Tibial artery (tissue), 4 donors: ENCODE measurements at regions not wholly inside any gene's neighbourhood (a gene's known extent, or its start where the extent isn't known, plus 50 kb on each side); places are given as distances from the start of the nearest gene placed in this dataset.

ENCODE experiments used
- DNase-seq, 2 donors: peaks; one replicate each; pipeline ENCODE4 v3.0.0-alpha.2; 2019
- H3K27ac ChIP-seq, 2 donors: fragments of 200-600 bp; sonication (generic) in 1 of 2; 1 replicate in 1 of 2; 2 replicates in 1 of 2; pipeline ENCODE4 v1.5.1; 2018 to 2019; ENCODE audit warnings: mild to moderate bottlenecking in 1 of 2
- H3K27me3 ChIP-seq, 2 donors: fragments of 200-600 bp; sonication (generic) in 1 of 2; one replicate each; pipeline versions ENCODE4 v1.5.1 to v1.6.0; 2016 to 2019
- H3K36me3 ChIP-seq, 3 donors: fragments of 200-600 bp; sonication (generic) in 2 of 3; one replicate each; pipeline ENCODE4 v1.5.1; 2016 to 2019; ENCODE audit warnings: mild to moderate bottlenecking in 2 of 3
- H3K4me1 ChIP-seq, 4 donors: fragments of 200-600 bp; sonication (generic) in 2 of 4; 1 replicate in 3 of 4; 2 replicates in 1 of 4; pipeline ENCODE4 v1.5.1; 2016 to 2019
- H3K4me3 ChIP-seq, 2 donors: fragments of 200-600 bp; sonication (generic) in 1 of 2; 1 replicate in 1 of 2; 2 replicates in 1 of 2; pipeline ENCODE4 v1.5.1; 2018 to 2019; ENCODE audit warnings: mild to moderate bottlenecking in 2 of 2
- H3K9me3 ChIP-seq, 3 donors: fragments of 200-600 bp; sonication (generic) in 1 of 3; one replicate each; pipeline ENCODE4 v1.5.1; 2016 to 2019
- intact Hi-C: fragments of 100-400 bp; cut with DNase I; formaldehyde crosslinking; loops from one replicate; pipeline ENCODE4 v1.15.0; 2023; ENCODE audit warnings: low total_unique reads
- TF ChIP-seq, protein P1 (sequence below), 2 experiments: fragments of 200-600 bp in 1 of 2; fragments of 450-650 bp in 1 of 2; IDR thresholded peaks; one replicate each; pipeline ENCODE4 v1.5.1; 2017 to 2019; ENCODE audit warnings: antibody characterized with exemption in 2 of 2, mild to moderate bottlenecking in 1 of 2, moderate library complexity in 1 of 2

DNA sequence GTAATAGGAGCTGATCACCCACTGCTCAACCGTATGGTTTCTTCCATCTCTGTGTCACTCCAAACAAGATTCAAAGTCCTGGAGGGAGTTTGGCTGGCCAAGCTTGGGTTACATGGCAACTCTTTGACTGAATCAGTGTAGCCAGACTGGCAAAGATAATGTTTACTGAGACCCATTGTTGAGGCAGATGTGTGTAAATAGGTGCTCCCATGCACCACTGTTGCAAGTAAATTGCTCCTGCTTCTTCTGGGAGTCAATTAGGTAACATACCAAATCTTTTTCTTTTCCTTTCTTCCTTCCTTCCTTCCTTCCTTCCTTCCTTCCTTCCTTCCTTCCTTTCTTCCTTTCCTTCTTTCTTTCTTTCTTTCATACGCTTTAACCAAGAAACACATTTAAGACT lies 86.3 kb upstream of the DHX40 start:
- no peak for DNase-seq
- no peaks in the 10 kb centered on the region for H3K36me3 ChIP-seq
- no peak overlapping the region for H3K27ac ChIP-seq
- TF ChIP-seq, protein P1, sequence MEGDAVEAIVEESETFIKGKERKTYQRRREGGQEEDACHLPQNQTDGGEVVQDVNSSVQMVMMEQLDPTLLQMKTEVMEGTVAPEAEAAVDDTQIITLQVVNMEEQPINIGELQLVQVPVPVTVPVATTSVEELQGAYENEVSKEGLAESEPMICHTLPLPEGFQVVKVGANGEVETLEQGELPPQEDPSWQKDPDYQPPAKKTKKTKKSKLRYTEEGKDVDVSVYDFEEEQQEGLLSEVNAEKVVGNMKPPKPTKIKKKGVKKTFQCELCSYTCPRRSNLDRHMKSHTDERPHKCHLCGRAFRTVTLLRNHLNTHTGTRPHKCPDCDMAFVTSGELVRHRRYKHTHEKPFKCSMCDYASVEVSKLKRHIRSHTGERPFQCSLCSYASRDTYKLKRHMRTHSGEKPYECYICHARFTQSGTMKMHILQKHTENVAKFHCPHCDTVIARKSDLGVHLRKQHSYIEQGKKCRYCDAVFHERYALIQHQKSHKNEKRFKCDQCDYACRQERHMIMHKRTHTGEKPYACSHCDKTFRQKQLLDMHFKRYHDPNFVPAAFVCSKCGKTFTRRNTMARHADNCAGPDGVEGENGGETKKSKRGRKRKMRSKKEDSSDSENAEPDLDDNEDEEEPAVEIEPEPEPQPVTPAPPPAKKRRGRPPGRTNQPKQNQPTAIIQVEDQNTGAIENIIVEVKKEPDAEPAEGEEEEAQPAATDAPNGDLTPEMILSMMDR (IDR thresholded peaks at IDR 0.05), result no peak
- intact Hi-C loops, result no loop called here
- H3K4me1 ChIP-seq, result peaks cover 0 to 20% (median 0%) of the 10 kb centered on the region in 4 donors
- no peak overlapping the region for H3K4me3 ChIP-seq
- no peaks in the 10 kb centered on the region for H3K9me3 ChIP-seq
- no peaks in the 10 kb centered on the region for H3K27me3 ChIP-seq

DNA sequence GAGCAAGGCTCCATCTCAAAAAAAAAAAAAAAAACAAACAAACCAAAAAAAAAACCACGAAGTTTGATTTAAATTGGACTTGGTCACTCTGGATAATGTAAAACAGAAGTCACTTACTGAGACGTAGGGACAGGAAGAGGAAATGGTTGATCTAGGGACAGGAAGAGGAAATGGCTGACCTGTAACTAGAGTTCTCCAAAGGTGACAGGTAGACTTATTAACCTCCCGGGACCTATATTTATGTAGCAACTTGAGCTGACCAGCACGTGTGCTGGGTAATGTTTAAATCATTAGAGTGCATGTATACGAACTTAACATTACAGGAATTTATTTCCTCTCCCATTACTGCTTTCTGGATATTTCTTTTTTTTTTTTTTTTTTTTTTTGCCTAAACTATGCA lies 81.5 kb upstream of the DHX40 start:
- H3K4me3 ChIP-seq, result peak overlapping the region in 1 of 2 donors; percentile 35
- DNase-seq, result no peak
- no peaks in the 10 kb centered on the region for H3K36me3 ChIP-seq
- intact Hi-C loops, result no loop called here
- peaks cover 0 to 51% (median 0%) of the 10 kb centered on the region in 4 donors for H3K4me1 ChIP-seq
- H3K9me3 ChIP-seq, result no peaks in the 10 kb centered on the region
- TF ChIP-seq, protein P1 (IDR thresholded peaks at IDR 0.05), result no peak
- peak overlapping the region; percentile 60 to 70 for H3K27ac ChIP-seq
- H3K27me3 ChIP-seq, result no peaks in the 10 kb centered on the region

DNA sequence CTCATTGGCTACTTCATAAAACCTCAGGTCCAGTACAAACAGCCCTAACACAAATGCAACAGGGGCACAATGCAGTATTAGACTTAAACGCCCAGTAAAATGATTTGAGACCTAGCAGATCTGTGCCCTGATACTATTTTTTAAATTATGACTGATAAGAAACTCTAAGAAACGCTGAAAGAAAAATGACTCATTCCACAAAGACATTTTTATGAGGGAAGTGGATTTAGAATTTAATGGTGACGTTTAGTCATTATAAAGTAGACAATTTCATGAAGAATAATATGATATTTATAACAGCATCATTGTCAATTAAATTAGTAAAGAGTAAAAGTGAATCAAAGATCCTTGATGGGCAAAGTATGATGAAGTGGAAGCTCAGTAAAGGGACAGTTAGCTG lies 80.4 kb upstream of the DHX40 start:
- Histone ChIP-seq H3K9me3 (no peaks in the 10 kb centered on the region), H3K4me1 (peaks cover 0 to 61% (median 0%) of the 10 kb centered on the region in 4 donors), H3K36me3 (no peaks in the 10 kb centered on the region), H3K4me3 (no peak overlapping the region), H3K27me3 (no peaks in the 10 kb centered on the region), H3K27ac (peak overlapping the region in 1 of 2 donors; percentile 33)
- TF ChIP-seq, protein P1 (IDR thresholded peaks at IDR 0.05), result no peak
- DNase-seq, result no peak
- intact Hi-C loops, result no loop called here

DNA sequence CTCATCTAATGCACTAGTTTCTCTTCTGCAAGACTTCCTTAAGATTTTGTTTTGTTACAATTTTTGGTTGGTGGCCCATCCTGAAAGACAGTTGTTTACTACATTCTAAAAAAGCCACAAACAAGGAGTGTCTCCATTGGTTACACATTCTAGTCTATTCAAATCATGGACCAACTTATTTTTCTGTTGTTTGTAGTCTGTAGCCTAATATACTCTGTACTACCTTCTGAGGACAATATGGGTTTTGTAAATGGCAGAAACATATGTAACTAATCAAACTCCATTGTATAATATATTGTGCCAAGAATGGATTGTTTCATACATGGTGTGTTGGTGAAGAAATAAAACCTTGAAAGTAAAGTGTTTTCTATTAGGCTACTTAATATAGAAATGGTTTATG lies 79.5 kb upstream of the DHX40 start:
- H3K9me3 ChIP-seq, result no peaks in the 10 kb centered on the region
- TF ChIP-seq, protein P1 (IDR thresholded peaks at IDR 0.05), result no peak
- no peak overlapping the region for H3K4me3 ChIP-seq
- intact Hi-C loops, result no loop called here
- H3K27ac ChIP-seq, result no peak overlapping the region
- DNase-seq, result no peak
- no peaks in the 10 kb centered on the region for H3K27me3 ChIP-seq
- H3K36me3 ChIP-seq, result no peaks in the 10 kb centered on the region
- H3K4me1 ChIP-seq, result peaks cover 0 to 70% (median under 1%) of the 10 kb centered on the region in 4 donors

DNA sequence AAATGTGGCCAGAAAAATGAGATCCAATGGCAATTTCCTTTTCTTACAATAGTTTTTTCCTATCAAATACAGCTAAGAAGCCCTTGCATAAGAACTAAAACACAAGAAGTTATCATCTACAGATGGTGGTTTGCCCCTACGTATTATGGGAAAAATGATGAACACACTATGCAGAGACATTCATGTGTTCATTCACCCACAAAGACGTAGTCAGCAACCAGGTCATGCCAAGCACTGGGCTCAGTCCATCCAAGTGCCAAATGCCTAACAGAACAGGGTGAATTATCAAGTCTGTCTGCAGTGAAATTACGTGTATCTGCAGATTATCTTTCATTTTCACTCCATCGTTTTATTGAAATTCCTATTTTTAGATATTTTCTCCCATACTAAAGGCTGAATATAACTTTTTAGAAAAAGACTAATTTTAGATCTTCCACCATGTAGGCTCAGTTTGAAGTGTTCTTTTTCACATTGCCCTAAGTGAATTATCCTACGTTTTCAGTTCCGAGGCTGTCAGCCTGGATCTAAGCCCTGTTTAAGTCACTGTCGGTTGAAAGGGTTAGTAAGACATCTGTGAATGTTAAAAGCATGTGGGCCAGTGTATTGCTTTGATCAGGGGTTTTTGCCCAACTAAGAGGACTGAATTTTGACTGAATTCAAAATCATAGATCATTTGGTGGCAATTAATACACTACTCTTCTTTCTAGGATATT lies 78.1 kb upstream of the DHX40 start:
- Histone ChIP-seq H3K9me3 (no peaks in the 10 kb centered on the region), H3K4me3 (peak overlapping the region; percentile 8 to 16), H3K4me1 (peaks cover 0 to 76% (median 7%) of the 10 kb centered on the region in 4 donors), H3K27me3 (no peaks in the 10 kb centered on the region), H3K27ac (peak overlapping the region; percentile 2 to 58), H3K36me3 (no peaks in the 10 kb centered on the region)
- DNase-seq, result no peak
- intact Hi-C loops, result no loop called here
- TF ChIP-seq, protein P1 (IDR thresholded peaks at IDR 0.05), result no peak
